HEK293 (cell line): ENCODE measurements at regions not wholly inside any gene's neighbourhood (a gene's known extent, or its start where the extent isn't known, plus 50 kb on each side); places are given as distances from the start of the nearest gene placed in this dataset.

ENCODE experiments used
- CTCF ChIA-PET: fragments of 350-600 bp; formaldehyde crosslinking; extraction: SDS; loops from one replicate; lab custom pipeline; 2021; ENCODE audit warnings: antibody characterized with exemption; lab: Yijun Ruan, JAX
- POLR2A ChIA-PET: fragments of 300-600 bp; formaldehyde crosslinking; extraction: SDS; loops from one replicate; lab custom pipeline; 2020; ENCODE audit warnings: antibody characterized with exemption, inconsistent platforms; lab: Yijun Ruan, JAX
- H3K27ac ChIP-seq: fragments of 200-500 bp; sonication (Bioruptor generic); 2 replicates; pipeline ENCODE4 v1.5.1; 2014; ENCODE audit warnings: low read depth, low read length, control low read depth, inconsistent platforms; ENCODE audit errors: extremely low read depth
- H3K36me3 ChIP-seq, 2 experiments: fragments of 200-500 bp in 1 of 2; sonication (Bioruptor generic) in 1 of 2; 1 replicate in 1 of 2; 2 replicates in 1 of 2; pipeline ENCODE4 v1.5.1; 2014 to 2017; ENCODE audit warnings: inconsistent platforms in 2 of 2, low read length in 2 of 2; ENCODE audit not compliant: control insufficient read depth in 2 of 2, insufficient read depth in 1 of 2
- H3K4me1 ChIP-seq: fragments of 200-500 bp; sonication (Bioruptor generic); 2 replicates; pipeline ENCODE4 v1.5.1; 2014; ENCODE audit warnings: mild to moderate bottlenecking, low read length, inconsistent platforms; ENCODE audit not compliant: control insufficient read depth, insufficient read depth
- H3K4me3 ChIP-seq: 2 replicates; pipeline ENCODE4 v1.5.1; 2011; ENCODE audit warnings: low read depth, mild to moderate bottlenecking, control low read depth, low read length, moderate library complexity
- H3K9me3 ChIP-seq: fragments of 200-500 bp; sonication (Bioruptor generic); 2 replicates; pipeline ENCODE4 v1.5.1; 2014; ENCODE audit warnings: low read depth, low read length, inconsistent platforms; ENCODE audit not compliant: control insufficient read depth, insufficient read depth
- BCL11B ChIP-seq: fragments of 450-650 bp; formaldehyde crosslinking; IDR thresholded peaks from 2 replicates; pipeline ENCODE4 v1.5.1; 2016; ENCODE audit warnings: low read depth, missing biosample characterization, missing genetic modification characterization
- EGR2 ChIP-seq: fragments of 450-650 bp; formaldehyde crosslinking; IDR thresholded peaks from 2 replicates; pipeline ENCODE4 v1.5.1; 2016; ENCODE audit warnings: low read depth, missing biosample characterization, missing genetic modification characterization
- HOXA7 ChIP-seq: sonication (generic); formaldehyde crosslinking; IDR thresholded peaks from 2 replicates; pipeline ENCODE4 v1.8.1; 2022; ENCODE audit warnings: missing genetic modification reagents, borderline replicate concordance
- HOXC10 ChIP-seq: sonication (generic); formaldehyde crosslinking; IDR thresholded peaks from 2 replicates; pipeline ENCODE4 v1.8.1; 2023; ENCODE audit warnings: mild to moderate bottlenecking, missing genetic modification reagents
- MYNN ChIP-seq: fragments of 450-650 bp; formaldehyde crosslinking; IDR thresholded peaks from 2 replicates; pipeline ENCODE4 v1.5.1; 2016; ENCODE audit warnings: missing biosample characterization, missing genetic modification characterization, borderline replicate concordance
- YY1 ChIP-seq: fragments of 450-650 bp; formaldehyde crosslinking; IDR thresholded peaks from 2 replicates; pipeline ENCODE4 v1.5.1; 2018; ENCODE audit warnings: missing biosample characterization, missing genetic modification characterization
- ZBTB7A ChIP-seq: fragments of 450-650 bp; formaldehyde crosslinking; IDR thresholded peaks from 2 replicates; pipeline ENCODE4 v1.5.1; 2016; ENCODE audit warnings: low read depth, missing biosample characterization, missing genetic modification characterization
- ZFP3 ChIP-seq: fragments of 450-650 bp; formaldehyde crosslinking; IDR thresholded peaks from 2 replicates; pipeline ENCODE4 v1.5.1; 2016; ENCODE audit warnings: low read depth, missing biosample characterization, missing genetic modification characterization
- ZNF221 ChIP-seq: fragments of 450-650 bp; formaldehyde crosslinking; IDR thresholded peaks from 2 replicates; pipeline ENCODE4 v1.5.1; 2017; ENCODE audit warnings: missing biosample characterization, missing genetic modification characterization, borderline replicate concordance
- ZNF292 ChIP-seq: fragments of 450-650 bp; formaldehyde crosslinking; IDR thresholded peaks from 2 replicates; pipeline ENCODE4 v1.5.1; 2016; ENCODE audit warnings: low read depth, missing biosample characterization, missing genetic modification characterization, borderline replicate concordance
- ZNF324 ChIP-seq: fragments of 450-650 bp; formaldehyde crosslinking; IDR thresholded peaks from 2 replicates; pipeline ENCODE4 v1.5.1; 2016; ENCODE audit warnings: missing biosample characterization, missing genetic modification characterization
- ZNF350 ChIP-seq: fragments of 450-650 bp; formaldehyde crosslinking; IDR thresholded peaks from 2 replicates; pipeline ENCODE4 v1.5.0; 2017; ENCODE audit warnings: missing biosample characterization, mild to moderate bottlenecking, missing genetic modification characterization
- ZNF701 ChIP-seq: fragments of 450-650 bp; formaldehyde crosslinking; IDR thresholded peaks from 2 replicates; pipeline ENCODE4 v1.5.1; 2016; ENCODE audit warnings: missing biosample characterization, missing genetic modification characterization
- TF ChIP-seq, protein P1 (sequence below): fragments of 450-650 bp; formaldehyde crosslinking; IDR thresholded peaks from 2 replicates; pipeline ENCODE4 v1.5.1; 2016; ENCODE audit warnings: missing biosample characterization, missing genetic modification characterization
- TF ChIP-seq, protein P2 (sequence below): fragments of 450-650 bp; formaldehyde crosslinking; IDR thresholded peaks from 2 replicates; pipeline ENCODE4 v1.5.1; 2017; ENCODE audit warnings: missing biosample characterization, missing genetic modification characterization
- TF ChIP-seq, protein P3 (sequence below): fragments of 450-650 bp; formaldehyde crosslinking; IDR thresholded peaks from 2 replicates; pipeline ENCODE4 v1.5.1; 2016; ENCODE audit warnings: missing biosample characterization, missing genetic modification characterization
- TF ChIP-seq, protein P4 (sequence below): fragments of 450-650 bp; formaldehyde crosslinking; IDR thresholded peaks from 2 replicates; pipeline ENCODE4 v1.5.1; 2016; ENCODE audit warnings: missing biosample characterization, missing genetic modification characterization

DNA sequence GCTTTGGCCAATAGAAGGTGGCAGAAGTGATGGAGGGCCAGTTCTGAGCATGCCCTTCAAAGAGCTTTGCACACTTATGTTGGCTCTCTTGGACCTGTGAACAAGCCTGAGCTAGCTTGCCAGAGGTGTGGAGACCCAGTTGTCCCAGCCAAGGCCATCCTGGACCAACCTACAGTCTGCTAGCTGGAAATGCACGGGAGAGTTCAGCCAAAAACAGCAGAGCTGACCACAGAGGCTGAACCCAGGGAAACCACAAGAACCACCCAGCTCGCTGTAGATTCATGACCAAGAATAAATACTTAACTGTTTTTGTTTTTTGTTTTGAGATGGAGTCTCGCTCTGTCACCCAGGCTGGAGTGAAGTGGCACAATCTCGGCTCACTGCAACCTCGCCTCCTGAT lies 65.4 kb upstream of the HAND1 start:
- POLR2A ChIA-PET = no interaction called here
- no peaks in the 10 kb centered on the region for H3K36me3 ChIP-seq
- H3K4me3 ChIP-seq = no peak overlapping the region
- TF ChIP-seq, protein P1, sequence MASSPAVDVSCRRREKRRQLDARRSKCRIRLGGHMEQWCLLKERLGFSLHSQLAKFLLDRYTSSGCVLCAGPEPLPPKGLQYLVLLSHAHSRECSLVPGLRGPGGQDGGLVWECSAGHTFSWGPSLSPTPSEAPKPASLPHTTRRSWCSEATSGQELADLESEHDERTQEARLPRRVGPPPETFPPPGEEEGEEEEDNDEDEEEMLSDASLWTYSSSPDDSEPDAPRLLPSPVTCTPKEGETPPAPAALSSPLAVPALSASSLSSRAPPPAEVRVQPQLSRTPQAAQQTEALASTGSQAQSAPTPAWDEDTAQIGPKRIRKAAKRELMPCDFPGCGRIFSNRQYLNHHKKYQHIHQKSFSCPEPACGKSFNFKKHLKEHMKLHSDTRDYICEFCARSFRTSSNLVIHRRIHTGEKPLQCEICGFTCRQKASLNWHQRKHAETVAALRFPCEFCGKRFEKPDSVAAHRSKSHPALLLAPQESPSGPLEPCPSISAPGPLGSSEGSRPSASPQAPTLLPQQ (tag by site-specific recombination) = no peak
- no peak for TF ChIP-seq HOXA7 (CRISPR knock-in tag)
- TF ChIP-seq ZNF350 (tag by site-specific recombination) = no peak
- no peak for TF ChIP-seq ZBTB7A (tag by site-specific recombination)
- no peak for TF ChIP-seq ZNF701 (tag by site-specific recombination)
- no peak for TF ChIP-seq MYNN
- TF ChIP-seq ZNF324 (tag by site-specific recombination) = no peak
- TF ChIP-seq, protein P2, sequence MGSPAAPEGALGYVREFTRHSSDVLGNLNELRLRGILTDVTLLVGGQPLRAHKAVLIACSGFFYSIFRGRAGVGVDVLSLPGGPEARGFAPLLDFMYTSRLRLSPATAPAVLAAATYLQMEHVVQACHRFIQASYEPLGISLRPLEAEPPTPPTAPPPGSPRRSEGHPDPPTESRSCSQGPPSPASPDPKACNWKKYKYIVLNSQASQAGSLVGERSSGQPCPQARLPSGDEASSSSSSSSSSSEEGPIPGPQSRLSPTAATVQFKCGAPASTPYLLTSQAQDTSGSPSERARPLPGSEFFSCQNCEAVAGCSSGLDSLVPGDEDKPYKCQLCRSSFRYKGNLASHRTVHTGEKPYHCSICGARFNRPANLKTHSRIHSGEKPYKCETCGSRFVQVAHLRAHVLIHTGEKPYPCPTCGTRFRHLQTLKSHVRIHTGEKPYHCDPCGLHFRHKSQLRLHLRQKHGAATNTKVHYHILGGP (tag by site-specific recombination) = no peak
- TF ChIP-seq, all 188 proteins: peak for 0
- CTCF ChIA-PET = interaction anchor here (2.1 kb wide), 1 partner anchor 23 kb away, joined by 14 read pairs; no protein-coding TSS in a partner anchor
- Histone ChIP-seq H3K4me1 (no peaks in the 10 kb centered on the region; the same call in 1 of the 2 replicates), H3K27ac (no peak overlapping the region), H3K9me3 (no peaks in the 10 kb centered on the region)

DNA sequence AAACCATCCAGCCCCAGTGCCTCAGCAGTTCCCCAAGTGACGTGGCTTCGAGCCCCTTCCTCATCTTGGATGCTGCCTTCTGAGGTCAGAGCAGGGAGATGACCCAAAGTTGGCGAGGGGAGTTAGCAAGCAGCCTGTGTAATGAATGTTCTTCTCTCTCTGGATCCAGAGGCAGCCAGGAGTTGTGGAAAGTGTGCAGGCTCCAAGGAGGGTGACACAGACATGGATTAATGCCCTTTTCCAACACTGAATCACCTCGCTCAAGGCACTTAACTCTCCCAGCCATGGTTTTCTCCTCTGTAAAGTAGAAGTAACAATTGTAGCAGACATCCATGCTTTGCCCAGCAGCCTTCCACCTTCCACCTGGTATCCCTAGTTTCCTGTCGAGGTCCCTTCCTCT lies 64.6 kb upstream of the HAND1 start:
- no peak overlapping the region for H3K27ac ChIP-seq
- no peaks in the 10 kb centered on the region for H3K9me3 ChIP-seq
- TF ChIP-seq HOXC10 (CRISPR knock-in tag) (no peak), EGR2 (tag by site-specific recombination) (no peak), ZFP3 (no peak), BCL11B (no peak), YY1 (no peak), ZNF292 (tag by site-specific recombination) (no peak), ZNF221 (tag by site-specific recombination) (no peak)
- TF ChIP-seq, protein P3, sequence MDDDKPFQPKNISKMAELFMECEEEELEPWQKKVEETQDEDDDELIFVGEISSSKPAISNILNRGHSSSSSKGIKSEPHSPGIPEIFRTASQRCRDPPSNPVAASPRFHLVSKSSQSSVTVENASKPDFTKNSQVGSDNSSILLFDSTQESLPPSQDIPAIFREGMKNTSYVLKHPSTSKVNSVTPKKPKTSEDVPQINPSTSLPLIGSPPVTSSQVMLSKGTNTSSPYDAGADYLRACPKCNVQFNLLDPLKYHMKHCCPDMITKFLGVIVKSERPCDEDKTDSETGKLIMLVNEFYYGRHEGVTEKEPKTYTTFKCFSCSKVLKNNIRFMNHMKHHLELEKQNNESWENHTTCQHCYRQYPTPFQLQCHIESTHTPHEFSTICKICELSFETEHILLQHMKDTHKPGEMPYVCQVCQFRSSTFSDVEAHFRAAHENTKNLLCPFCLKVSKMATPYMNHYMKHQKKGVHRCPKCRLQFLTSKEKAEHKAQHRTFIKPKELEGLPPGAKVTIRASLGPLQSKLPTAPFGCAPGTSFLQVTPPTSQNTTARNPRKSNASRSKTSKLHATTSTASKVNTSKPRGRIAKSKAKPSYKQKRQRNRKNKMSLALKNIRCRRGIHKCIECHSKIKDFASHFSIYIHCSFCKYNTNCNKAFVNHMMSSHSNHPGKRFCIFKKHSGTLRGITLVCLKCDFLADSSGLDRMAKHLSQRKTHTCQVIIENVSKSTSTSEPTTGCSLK = no peak
- TF ChIP-seq, protein P4, sequence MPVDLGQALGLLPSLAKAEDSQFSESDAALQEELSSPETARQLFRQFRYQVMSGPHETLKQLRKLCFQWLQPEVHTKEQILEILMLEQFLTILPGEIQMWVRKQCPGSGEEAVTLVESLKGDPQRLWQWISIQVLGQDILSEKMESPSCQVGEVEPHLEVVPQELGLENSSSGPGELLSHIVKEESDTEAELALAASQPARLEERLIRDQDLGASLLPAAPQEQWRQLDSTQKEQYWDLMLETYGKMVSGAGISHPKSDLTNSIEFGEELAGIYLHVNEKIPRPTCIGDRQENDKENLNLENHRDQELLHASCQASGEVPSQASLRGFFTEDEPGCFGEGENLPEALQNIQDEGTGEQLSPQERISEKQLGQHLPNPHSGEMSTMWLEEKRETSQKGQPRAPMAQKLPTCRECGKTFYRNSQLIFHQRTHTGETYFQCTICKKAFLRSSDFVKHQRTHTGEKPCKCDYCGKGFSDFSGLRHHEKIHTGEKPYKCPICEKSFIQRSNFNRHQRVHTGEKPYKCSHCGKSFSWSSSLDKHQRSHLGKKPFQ = no peak
- TF ChIP-seq, all 188 proteins: peak for 0
- POLR2A ChIA-PET = no interaction called here
- H3K4me3 ChIP-seq = no peak overlapping the region
- H3K36me3 ChIP-seq = no peaks in the 10 kb centered on the region
- CTCF ChIA-PET = no interaction called here
- H3K4me1 ChIP-seq = no peaks in the 10 kb centered on the region; the same call in 1 of the 2 replicates
